ENCODE measurements at regions not wholly inside any gene's neighbourhood (a gene's known extent, or its start where the extent isn't known, plus 50 kb on each side); places are given as distances from the start of the nearest gene placed in this dataset.

DNA sequence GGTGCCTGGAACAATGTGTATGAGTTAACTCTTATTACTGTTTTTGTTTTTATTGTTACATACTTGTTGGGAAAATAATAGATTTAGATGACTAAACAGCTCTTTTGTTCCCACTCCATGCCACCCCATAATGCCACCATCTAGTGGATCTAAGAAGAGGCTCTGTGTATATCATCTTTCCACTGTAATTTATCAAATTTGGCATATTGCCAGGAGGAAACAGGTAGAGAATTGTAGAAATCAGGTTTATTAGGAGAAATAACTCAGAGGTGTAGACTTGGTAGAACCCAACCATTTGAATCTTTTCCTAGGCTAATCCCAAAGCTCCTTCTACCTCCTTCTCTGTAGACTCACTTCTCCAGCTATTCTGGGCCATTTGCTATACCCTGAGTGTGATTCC lies 150.6 kb downstream of the GATB start:
- no peaks in the 10 kb centered on the region for H3K27me3 ChIP-seq (replicated peaks; ENCODE audit: insufficient read depth, low read length)
- no peak for DNase-seq
- H4K20me1 ChIP-seq (ENCODE audit: insufficient read depth, low read length) = no peaks in the 10 kb centered on the region
- no peak overlapping the region for H3K4me3 ChIP-seq (ENCODE audit: low read length)
- H2AFZ ChIP-seq (ENCODE audit: low read length) = no peak overlapping the region
- H3K9me2 ChIP-seq (replicated peaks; ENCODE audit: insufficient read depth, low read length) = no peaks in the 10 kb centered on the region
- H3K27ac ChIP-seq (ENCODE audit: low read length) = no peak overlapping the region
- H3K79me2 ChIP-seq (ENCODE audit: low read length) = no peaks in the 10 kb centered on the region
- no peaks in the 10 kb centered on the region for H3K9me3 ChIP-seq (replicated peaks; ENCODE audit: insufficient read depth, low read length)
- H3K4me2 ChIP-seq (ENCODE audit: low read depth, low read length) = no peak overlapping the region
- H3K36me3 ChIP-seq (replicated peaks; ENCODE audit: insufficient read depth, low read length) = no peaks in the 10 kb centered on the region
- no peak overlapping the region for H3K9ac ChIP-seq (ENCODE audit: low read length)
- H3K4me1 ChIP-seq (ENCODE audit: low read length) = no peaks in the 10 kb centered on the region
- H3F3A ChIP-seq (ENCODE audit: insufficient read depth, low read length) = no peaks in the 10 kb centered on the region
- TF ChIP-seq EZH2phosphoT487 (IDR thresholded peaks at IDR 0.05; ENCODE audit: low read length) (no peak), EZH2 (optimal IDR thresholded peaks at IDR 0.05; ENCODE audit: low read depth, low read length) (no peak)
- TF ChIP-seq, protein P1, sequence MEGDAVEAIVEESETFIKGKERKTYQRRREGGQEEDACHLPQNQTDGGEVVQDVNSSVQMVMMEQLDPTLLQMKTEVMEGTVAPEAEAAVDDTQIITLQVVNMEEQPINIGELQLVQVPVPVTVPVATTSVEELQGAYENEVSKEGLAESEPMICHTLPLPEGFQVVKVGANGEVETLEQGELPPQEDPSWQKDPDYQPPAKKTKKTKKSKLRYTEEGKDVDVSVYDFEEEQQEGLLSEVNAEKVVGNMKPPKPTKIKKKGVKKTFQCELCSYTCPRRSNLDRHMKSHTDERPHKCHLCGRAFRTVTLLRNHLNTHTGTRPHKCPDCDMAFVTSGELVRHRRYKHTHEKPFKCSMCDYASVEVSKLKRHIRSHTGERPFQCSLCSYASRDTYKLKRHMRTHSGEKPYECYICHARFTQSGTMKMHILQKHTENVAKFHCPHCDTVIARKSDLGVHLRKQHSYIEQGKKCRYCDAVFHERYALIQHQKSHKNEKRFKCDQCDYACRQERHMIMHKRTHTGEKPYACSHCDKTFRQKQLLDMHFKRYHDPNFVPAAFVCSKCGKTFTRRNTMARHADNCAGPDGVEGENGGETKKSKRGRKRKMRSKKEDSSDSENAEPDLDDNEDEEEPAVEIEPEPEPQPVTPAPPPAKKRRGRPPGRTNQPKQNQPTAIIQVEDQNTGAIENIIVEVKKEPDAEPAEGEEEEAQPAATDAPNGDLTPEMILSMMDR (IDR thresholded peaks at IDR 0.05; ENCODE audit: low read length) = no peak

DNA sequence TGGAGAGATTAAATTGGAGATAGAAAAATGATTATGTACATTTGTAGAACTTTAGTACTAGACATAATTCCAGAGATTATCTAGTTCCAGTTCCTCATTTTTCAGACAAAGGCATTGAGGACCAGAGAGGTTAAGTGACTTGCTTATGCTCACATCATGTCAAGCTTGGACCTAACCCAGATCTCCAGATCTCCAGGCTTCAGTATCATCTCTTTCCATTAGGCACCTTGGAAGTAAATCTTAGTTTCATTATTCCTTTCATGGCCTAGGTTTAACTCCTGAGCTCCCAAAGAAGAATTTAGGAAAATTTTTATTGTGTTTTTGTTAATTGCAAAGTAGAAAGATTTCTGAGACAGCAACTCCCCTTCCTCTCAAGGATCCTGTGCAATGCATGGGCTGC lies 148.8 kb downstream of the GATB start:
- Histone ChIP-seq H3K36me3 (replicated peaks; ENCODE audit: insufficient read depth, low read length) (no peaks in the 10 kb centered on the region), H3F3A (ENCODE audit: insufficient read depth, low read length) (no peaks in the 10 kb centered on the region), H3K9me2 (replicated peaks; ENCODE audit: insufficient read depth, low read length) (no peaks in the 10 kb centered on the region), H3K4me3 (ENCODE audit: low read length) (no peak overlapping the region), H3K27ac (ENCODE audit: low read length) (no peak overlapping the region), H4K20me1 (ENCODE audit: insufficient read depth, low read length) (no peaks in the 10 kb centered on the region), H3K9ac (ENCODE audit: low read length) (no peak overlapping the region), H3K4me2 (ENCODE audit: low read depth, low read length) (no peak overlapping the region), H3K4me1 (ENCODE audit: low read length) (no peaks in the 10 kb centered on the region), H3K27me3 (replicated peaks; ENCODE audit: insufficient read depth, low read length) (no peaks in the 10 kb centered on the region), H3K9me3 (replicated peaks; ENCODE audit: insufficient read depth, low read length) (no peaks in the 10 kb centered on the region), H3K79me2 (ENCODE audit: low read length) (no peaks in the 10 kb centered on the region), H2AFZ (ENCODE audit: low read length) (no peak overlapping the region)
- TF ChIP-seq EZH2 (optimal IDR thresholded peaks at IDR 0.05; ENCODE audit: low read depth, low read length) (no peak), EZH2phosphoT487 (IDR thresholded peaks at IDR 0.05; ENCODE audit: low read length) (no peak)
- TF ChIP-seq, protein P1 (IDR thresholded peaks at IDR 0.05; ENCODE audit: low read length) = no peak
- no peak for DNase-seq

DNA sequence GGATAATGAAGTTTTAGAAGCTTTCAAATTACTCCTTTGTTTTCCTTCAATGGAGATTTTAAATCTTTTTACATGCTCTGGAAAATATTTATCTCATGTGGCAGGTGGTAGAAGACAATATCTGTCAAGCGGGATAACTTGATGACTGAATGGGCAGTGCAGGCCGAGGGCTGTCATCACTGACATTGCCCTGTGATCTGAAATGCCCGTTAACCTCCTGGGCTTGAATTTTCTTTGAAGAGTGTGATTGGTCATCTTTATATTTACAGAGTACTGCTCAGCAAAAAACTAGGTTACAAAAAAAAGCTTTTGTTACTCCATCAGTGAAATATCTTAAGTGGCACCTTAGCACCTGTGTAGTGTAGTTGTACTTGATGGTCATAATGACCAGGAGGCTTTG lies 147.5 kb downstream of the GATB start:
- H4K20me1 ChIP-seq (ENCODE audit: insufficient read depth, low read length) = no peaks in the 10 kb centered on the region
- H2AFZ ChIP-seq (ENCODE audit: low read length) = no peak overlapping the region
- no peaks in the 10 kb centered on the region for H3K36me3 ChIP-seq (replicated peaks; ENCODE audit: insufficient read depth, low read length)
- H3K4me2 ChIP-seq (ENCODE audit: low read depth, low read length) = no peak overlapping the region
- H3K79me2 ChIP-seq (ENCODE audit: low read length) = no peaks in the 10 kb centered on the region
- no peak for DNase-seq
- H3K9me2 ChIP-seq (replicated peaks; ENCODE audit: insufficient read depth, low read length) = no peaks in the 10 kb centered on the region
- no peaks in the 10 kb centered on the region for H3K27me3 ChIP-seq (replicated peaks; ENCODE audit: insufficient read depth, low read length)
- H3K4me1 ChIP-seq (ENCODE audit: low read length) = no peaks in the 10 kb centered on the region
- no peaks in the 10 kb centered on the region for H3K9me3 ChIP-seq (replicated peaks; ENCODE audit: insufficient read depth, low read length)
- H3K4me3 ChIP-seq (ENCODE audit: low read length) = no peak overlapping the region
- H3K27ac ChIP-seq (ENCODE audit: low read length) = no peak overlapping the region
- no peaks in the 10 kb centered on the region for H3F3A ChIP-seq (ENCODE audit: insufficient read depth, low read length)
- no peak overlapping the region for H3K9ac ChIP-seq (ENCODE audit: low read length)
- TF ChIP-seq, protein P1 (IDR thresholded peaks at IDR 0.05; ENCODE audit: low read length) = no peak
- TF ChIP-seq EZH2 (optimal IDR thresholded peaks at IDR 0.05; ENCODE audit: low read depth, low read length) (no peak), EZH2phosphoT487 (IDR thresholded peaks at IDR 0.05; ENCODE audit: low read length) (no peak)

Data from MM.1S (cell line).